ENCODE measurements at regions not wholly inside any gene's neighbourhood (a gene's known extent, or its start where the extent isn't known, plus 50 kb on each side); places are given as distances from the start of the nearest gene placed in this dataset.

DNA sequence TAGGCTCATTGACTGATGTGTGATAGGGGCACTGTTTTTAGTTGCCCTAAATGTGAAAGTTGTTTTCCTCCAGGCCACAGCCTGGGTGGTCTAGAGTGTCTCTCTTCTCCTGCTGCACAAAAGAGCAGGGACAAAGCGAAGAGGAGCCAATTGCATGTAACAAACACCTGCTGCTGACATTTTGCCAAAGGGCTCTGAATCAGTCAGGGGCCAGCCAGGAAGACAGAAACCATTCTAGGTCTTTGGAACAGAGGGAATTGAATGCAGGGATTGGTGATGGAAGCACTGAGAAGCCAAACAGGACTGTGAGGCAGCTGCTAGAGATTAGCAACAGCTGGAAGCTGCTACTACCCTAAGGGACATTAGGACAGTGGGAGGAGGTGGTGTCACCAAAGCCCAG, 185.3 kb upstream of the POU3F1 start:
- Histone ChIP-seq H3K79me2 (ENCODE audit: control insufficient read depth, insufficient read depth, low read length, unreplicated experiment) (no peaks in the 10 kb centered on the region), H3K36me3 (ENCODE audit: insufficient read depth, low read length) (no peaks in the 10 kb centered on the region), H3K27me3 (ENCODE audit: insufficient read depth, low read length) (no peaks in the 10 kb centered on the region; the same call in 1 of the 2 replicates), H3K4me3 (ENCODE audit: low read depth, low read length) (no peak overlapping the region), H3K4me1 (ENCODE audit: control insufficient read depth, insufficient read depth, low read length, unreplicated experiment) (no peaks in the 10 kb centered on the region), H3K27ac (ENCODE audit: low read depth, low read length) (no peak overlapping the region), H2AFZ (ENCODE audit: low read length, unreplicated experiment) (no peak overlapping the region)

DNA sequence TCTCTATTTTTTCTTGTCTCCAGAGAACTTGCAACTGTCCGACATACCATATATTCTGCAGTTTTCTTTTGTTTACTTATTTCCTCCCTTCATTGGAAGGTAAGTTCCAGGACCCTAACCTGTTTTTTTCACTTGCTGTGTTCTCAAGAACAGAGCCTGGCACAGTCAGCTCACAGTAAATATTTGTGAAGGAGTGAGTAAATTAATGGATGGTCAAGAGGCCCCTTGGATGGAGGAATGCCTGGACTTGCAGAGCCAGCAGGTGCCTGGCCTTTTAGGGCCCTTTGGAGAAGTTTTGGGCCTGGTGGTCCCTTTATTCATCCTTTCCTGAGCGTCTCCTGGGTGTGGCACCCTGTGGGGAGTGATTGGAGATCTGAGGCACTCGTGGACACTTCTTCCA, 182.1 kb upstream of the POU3F1 start:
- Histone ChIP-seq H3K79me2 (ENCODE audit: control insufficient read depth, insufficient read depth, low read length, unreplicated experiment) (no peaks in the 10 kb centered on the region), H2AFZ (ENCODE audit: low read length, unreplicated experiment) (no peak overlapping the region), H3K27ac (ENCODE audit: low read depth, low read length) (no peak overlapping the region)

DNA sequence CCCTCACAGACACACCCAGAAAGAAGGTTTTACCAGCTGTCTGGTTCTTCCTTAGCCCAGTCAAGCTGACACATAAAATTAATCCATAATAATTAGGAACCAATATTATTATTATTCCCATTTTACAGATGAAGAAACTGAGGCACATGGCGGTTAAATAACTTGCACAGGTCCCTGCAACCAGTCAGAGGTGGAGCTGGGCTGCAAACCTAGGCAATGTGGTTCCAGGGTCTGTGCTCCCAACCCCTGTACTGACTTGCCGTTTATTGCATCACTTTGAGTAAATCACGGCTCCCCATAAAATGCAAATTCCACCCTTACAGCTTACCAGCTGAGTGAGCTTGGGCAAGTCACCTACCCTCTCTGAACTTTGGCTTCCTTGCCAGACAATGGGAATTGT, 179.2 kb upstream of the POU3F1 start:
- no peak overlapping the region for H3K4me3 ChIP-seq (ENCODE audit: low read depth, low read length)
- no peaks in the 10 kb centered on the region for H3K79me2 ChIP-seq (ENCODE audit: control insufficient read depth, insufficient read depth, low read length, unreplicated experiment)
- no peak overlapping the region for H2AFZ ChIP-seq (ENCODE audit: low read length, unreplicated experiment)
- no peak overlapping the region for H3K27ac ChIP-seq (ENCODE audit: low read depth, low read length)
- no peaks in the 10 kb centered on the region for H3K36me3 ChIP-seq (ENCODE audit: insufficient read depth, low read length)
- no peaks in the 10 kb centered on the region for H3K4me1 ChIP-seq (ENCODE audit: control insufficient read depth, insufficient read depth, low read length, unreplicated experiment)
- peaks cover 6% of the 10 kb centered on the region for H3K27me3 ChIP-seq (ENCODE audit: insufficient read depth, low read length)

More for the DNA sequence above, 182.1 kb upstream of the POU3F1 start:
- no peaks in the 10 kb centered on the region for H3K4me1 ChIP-seq (ENCODE audit: control insufficient read depth, insufficient read depth, low read length, unreplicated experiment)
- no peaks in the 10 kb centered on the region; the same call in 1 of the 2 replicates for H3K27me3 ChIP-seq (ENCODE audit: insufficient read depth, low read length)
- no peak overlapping the region for H3K4me3 ChIP-seq (ENCODE audit: low read depth, low read length)
- no peaks in the 10 kb centered on the region for H3K36me3 ChIP-seq (ENCODE audit: insufficient read depth, low read length)

DNA sequence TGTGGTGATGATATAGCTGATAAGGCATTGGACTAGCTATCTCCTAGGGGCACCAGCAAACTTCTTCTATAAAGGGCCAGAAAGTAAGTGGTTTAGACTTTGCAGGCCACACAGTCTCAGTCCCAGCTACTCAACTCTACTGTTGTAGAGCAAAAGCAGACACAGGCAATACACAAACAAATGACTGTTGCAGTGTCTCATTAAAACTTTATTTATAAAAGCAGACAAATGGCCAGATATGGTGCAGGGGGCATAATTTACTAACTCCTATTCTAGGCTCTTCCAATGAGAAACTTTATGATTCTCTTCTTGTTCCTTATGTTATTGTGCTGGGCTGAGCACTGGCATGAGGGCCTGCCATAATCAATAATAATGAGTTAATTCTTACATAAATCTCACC, 176.8 kb upstream of the POU3F1 start:
- no peaks in the 10 kb centered on the region for H3K36me3 ChIP-seq (ENCODE audit: insufficient read depth, low read length)
- no peaks in the 10 kb centered on the region for H3K4me1 ChIP-seq (ENCODE audit: control insufficient read depth, insufficient read depth, low read length, unreplicated experiment)
- no peak overlapping the region for H3K27ac ChIP-seq (ENCODE audit: low read depth, low read length)
- no peaks in the 10 kb centered on the region for H3K79me2 ChIP-seq (ENCODE audit: control insufficient read depth, insufficient read depth, low read length, unreplicated experiment)
- H2AFZ ChIP-seq (ENCODE audit: low read length, unreplicated experiment) = no peak overlapping the region
- no peak overlapping the region for H3K4me3 ChIP-seq (ENCODE audit: low read depth, low read length)
- peaks cover 11% of the 10 kb centered on the region for H3K27me3 ChIP-seq (ENCODE audit: insufficient read depth, low read length)

DNA sequence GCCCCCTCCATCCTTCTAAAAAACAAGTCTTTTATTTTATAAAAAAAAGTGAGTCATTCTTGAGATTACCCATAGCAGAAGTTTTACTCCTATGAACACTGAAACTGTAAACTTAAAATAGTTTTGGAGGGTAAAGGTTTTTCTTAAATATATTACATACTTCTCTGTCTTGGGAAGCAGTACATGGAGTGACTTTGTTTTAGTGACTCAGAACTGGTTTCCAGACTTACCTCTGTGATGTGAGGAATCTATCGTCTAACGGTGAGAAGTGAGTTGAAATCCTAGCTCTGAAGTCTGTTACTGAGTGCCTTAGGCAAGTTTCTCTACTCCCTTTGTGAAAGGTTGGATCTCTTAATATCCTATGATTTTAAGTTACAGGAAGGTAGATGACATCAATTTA, 176.3 kb upstream of the POU3F1 start:
- Histone ChIP-seq H3K27ac (ENCODE audit: low read depth, low read length) (no peak overlapping the region), H2AFZ (ENCODE audit: low read length, unreplicated experiment) (no peak overlapping the region), H3K4me1 (ENCODE audit: control insufficient read depth, insufficient read depth, low read length, unreplicated experiment) (no peaks in the 10 kb centered on the region)

DNA sequence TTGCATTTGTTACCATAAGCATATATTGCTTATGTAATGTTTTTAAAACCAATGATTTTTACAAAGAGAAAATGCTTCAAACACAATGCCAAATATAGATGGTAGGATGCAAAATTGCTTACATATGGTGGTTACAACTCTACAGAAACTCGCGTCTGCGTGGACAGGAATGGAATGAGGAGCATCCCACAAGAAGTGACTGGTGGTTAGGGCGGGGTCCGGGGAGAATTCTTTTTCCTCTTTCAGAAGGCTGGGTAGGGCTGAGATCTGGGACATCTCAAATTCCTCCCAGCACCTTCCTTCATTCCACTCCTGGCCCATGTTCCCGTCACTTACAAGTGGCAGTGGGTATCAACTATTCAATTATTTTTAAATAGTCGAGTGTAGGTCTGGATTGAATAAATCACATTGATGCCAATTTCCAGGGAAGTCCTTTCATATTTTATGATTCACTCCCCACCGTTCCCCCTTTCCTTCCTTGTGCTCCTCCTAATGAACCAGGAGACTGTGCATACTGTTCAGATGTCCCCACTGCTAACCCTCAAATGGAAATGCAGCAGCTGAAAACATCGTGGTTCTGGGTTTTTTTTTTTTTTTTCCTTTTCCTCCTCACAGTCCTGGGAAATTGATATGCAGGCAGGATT, 174.5 kb upstream of the POU3F1 start:
- H3K4me3 ChIP-seq (ENCODE audit: low read depth, low read length) = no peak overlapping the region
- peaks cover 23% of the 10 kb centered on the region for H3K27me3 ChIP-seq (ENCODE audit: insufficient read depth, low read length)
- no peak overlapping the region for H3K27ac ChIP-seq (ENCODE audit: low read depth, low read length)
- no peak overlapping the region for H2AFZ ChIP-seq (ENCODE audit: low read length, unreplicated experiment)
- no peaks in the 10 kb centered on the region for H3K79me2 ChIP-seq (ENCODE audit: control insufficient read depth, insufficient read depth, low read length, unreplicated experiment)
- H3K4me1 ChIP-seq (ENCODE audit: control insufficient read depth, insufficient read depth, low read length, unreplicated experiment) = no peaks in the 10 kb centered on the region
- no peaks in the 10 kb centered on the region for H3K36me3 ChIP-seq (ENCODE audit: insufficient read depth, low read length)

More for the DNA sequence above, 176.3 kb upstream of the POU3F1 start:
- Histone ChIP-seq H3K79me2 (ENCODE audit: control insufficient read depth, insufficient read depth, low read length, unreplicated experiment) (no peaks in the 10 kb centered on the region), H3K27me3 (ENCODE audit: insufficient read depth, low read length) (peaks cover 16% of the 10 kb centered on the region), H3K4me3 (ENCODE audit: low read depth, low read length) (no peak overlapping the region), H3K36me3 (ENCODE audit: insufficient read depth, low read length) (no peaks in the 10 kb centered on the region)

DNA sequence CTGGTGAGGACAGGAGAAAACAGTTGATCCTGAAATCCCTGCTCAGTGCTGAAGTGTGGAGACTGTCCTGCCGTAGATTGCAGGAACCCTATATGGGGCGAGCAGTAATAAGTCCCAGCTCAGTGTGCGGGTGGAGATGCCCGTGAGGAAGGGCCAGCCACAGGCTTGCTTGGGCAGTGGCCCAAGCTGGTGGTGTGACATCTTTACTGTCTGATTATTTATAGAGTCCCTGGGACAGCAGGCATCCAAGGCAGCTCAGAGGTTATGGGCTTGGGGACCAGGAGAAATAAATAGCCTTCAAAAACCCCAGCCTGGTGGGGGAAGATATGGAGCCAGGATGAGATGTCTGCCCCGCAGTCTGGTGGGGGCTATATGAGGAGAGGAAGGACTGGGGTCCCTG, 170.7 kb upstream of the POU3F1 start:
- Histone ChIP-seq H3K36me3 (ENCODE audit: insufficient read depth, low read length) (no peaks in the 10 kb centered on the region), H3K79me2 (ENCODE audit: control insufficient read depth, insufficient read depth, low read length, unreplicated experiment) (no peaks in the 10 kb centered on the region), H2AFZ (ENCODE audit: low read length, unreplicated experiment) (no peak overlapping the region), H3K27ac (ENCODE audit: low read depth, low read length) (no peak overlapping the region), H3K27me3 (ENCODE audit: insufficient read depth, low read length) (peaks cover 25% of the 10 kb centered on the region), H3K4me3 (ENCODE audit: low read depth, low read length) (no peak overlapping the region), H3K4me1 (ENCODE audit: control insufficient read depth, insufficient read depth, low read length, unreplicated experiment) (no peaks in the 10 kb centered on the region)

DNA sequence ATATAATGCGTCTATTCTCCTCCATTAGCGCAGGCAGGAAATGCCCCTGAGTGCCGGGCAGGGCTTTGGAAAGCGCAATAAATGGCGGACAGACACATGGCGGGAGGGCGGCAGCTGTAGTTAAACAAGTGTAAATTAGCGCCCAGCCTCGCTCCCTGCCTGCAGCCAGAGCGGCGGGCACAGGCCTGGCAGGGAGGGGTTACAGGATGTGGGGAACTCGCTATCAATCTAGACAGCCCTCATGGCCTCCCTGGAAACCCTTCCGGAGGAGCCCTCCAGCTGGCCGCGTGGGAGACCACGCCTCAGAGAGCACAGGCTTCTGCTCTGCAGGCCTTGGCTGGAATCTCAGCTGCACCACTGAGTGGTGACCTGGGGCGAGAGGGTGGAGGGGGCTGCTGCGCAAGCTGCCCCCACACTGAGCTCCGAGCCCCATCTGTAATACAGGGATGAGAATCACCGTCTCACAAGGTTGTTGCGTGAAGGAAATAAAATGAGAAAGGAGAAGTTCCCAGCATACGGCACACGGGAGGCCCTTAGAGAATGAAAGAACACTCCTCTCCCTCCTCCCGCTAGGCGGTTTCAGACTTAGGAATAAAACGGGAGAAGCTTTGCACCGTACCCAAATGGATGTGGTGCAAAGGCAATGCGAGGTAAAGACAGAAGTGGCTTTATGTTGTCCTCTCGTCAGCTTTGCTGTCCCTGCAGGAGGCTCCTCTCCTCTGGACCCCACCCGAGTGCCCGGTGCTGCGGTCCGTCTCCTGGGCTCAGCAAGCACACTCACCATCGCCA, 167.2 kb upstream of the POU3F1 start:
- Histone ChIP-seq H3K4me1 (ENCODE audit: control insufficient read depth, insufficient read depth, low read length, unreplicated experiment) (no peaks in the 10 kb centered on the region), H3K4me3 (ENCODE audit: low read depth, low read length) (no peak overlapping the region), H3K27ac (ENCODE audit: low read depth, low read length) (no peak overlapping the region), H3K27me3 (ENCODE audit: insufficient read depth, low read length) (peaks cover 15% of the 10 kb centered on the region), H3K36me3 (ENCODE audit: insufficient read depth, low read length) (no peaks in the 10 kb centered on the region), H2AFZ (ENCODE audit: low read length, unreplicated experiment) (no peak overlapping the region), H3K79me2 (ENCODE audit: control insufficient read depth, insufficient read depth, low read length, unreplicated experiment) (no peaks in the 10 kb centered on the region)

DNA sequence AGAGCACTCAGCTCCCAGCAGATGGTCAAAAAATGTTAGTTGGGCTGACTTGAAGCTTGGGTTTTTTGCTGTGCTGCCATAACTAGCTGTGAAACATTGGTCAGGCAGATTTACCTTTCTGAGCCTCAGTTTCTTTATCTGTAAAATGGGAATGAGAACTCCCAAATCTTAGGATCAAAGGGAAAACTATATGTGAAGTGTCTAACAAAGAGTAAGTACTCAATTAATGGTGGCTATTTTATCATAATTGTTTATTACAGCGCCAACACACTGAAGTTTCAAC, 164.2 kb upstream of the POU3F1 start:
- Histone ChIP-seq H3K36me3 (ENCODE audit: insufficient read depth, low read length) (no peaks in the 10 kb centered on the region), H2AFZ (ENCODE audit: low read length, unreplicated experiment) (no peak overlapping the region), H3K27ac (ENCODE audit: low read depth, low read length) (no peak overlapping the region), H3K4me1 (ENCODE audit: control insufficient read depth, insufficient read depth, low read length, unreplicated experiment) (no peaks in the 10 kb centered on the region), H3K79me2 (ENCODE audit: control insufficient read depth, insufficient read depth, low read length, unreplicated experiment) (no peaks in the 10 kb centered on the region), H3K4me3 (ENCODE audit: low read depth, low read length) (no peak overlapping the region), H3K27me3 (ENCODE audit: insufficient read depth, low read length) (no peaks in the 10 kb centered on the region; the same call in 1 of the 2 replicates)

DNA sequence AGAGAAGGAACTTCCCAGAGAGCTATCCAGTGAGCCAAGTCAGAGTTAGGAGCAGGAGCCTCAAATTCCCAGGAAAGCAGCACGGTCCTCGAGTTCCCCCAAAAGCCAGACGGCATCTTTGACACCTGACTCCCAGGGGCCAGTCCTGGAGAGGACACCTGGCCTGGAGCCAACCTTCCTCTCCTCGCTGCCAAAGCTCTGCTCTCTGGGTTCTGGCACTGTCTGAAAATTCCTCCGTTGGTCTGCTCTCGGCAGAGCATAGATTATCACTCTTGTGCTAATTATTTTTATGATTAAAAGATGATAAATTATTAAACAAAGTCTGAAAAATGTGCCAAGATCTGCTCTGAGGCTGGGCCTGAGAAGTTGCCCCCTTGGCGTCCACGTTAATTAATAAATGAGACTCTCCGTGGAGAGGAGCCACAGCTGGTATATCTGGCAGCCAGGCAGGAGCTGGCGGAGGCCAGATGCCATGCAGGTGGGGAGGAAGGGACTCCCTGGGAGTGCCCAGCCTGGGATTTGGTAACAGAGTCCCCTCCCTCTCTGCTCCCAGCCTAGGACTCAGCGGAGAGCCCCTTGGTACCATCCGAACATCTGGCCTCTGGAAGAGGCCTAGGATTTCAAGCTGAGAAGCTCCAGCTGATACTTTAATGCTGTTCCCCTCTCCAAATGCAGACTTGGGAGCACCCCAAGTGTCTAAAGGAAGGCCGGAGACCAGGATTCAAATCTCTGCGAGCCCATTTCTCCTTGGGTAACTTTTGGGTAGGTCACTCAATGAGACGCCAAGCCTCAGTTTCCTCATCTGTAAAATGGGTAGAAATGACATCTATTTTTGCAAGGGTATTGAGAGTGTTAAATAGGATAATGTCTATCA, 163.7 kb upstream of the POU3F1 start:
- H3K27me3 ChIP-seq (ENCODE audit: insufficient read depth, low read length) = no peaks in the 10 kb centered on the region; the same call in 1 of the 2 replicates
- H3K79me2 ChIP-seq (ENCODE audit: control insufficient read depth, insufficient read depth, low read length, unreplicated experiment) = no peaks in the 10 kb centered on the region
- H2AFZ ChIP-seq (ENCODE audit: low read length, unreplicated experiment) = no peak overlapping the region
- H3K4me3 ChIP-seq (ENCODE audit: low read depth, low read length) = no peak overlapping the region
- H3K4me1 ChIP-seq (ENCODE audit: control insufficient read depth, insufficient read depth, low read length, unreplicated experiment) = no peaks in the 10 kb centered on the region
- H3K27ac ChIP-seq (ENCODE audit: low read depth, low read length) = no peak overlapping the region
- no peaks in the 10 kb centered on the region for H3K36me3 ChIP-seq (ENCODE audit: insufficient read depth, low read length)
